ENCODE measurements at regions not wholly inside any gene's neighbourhood (a gene's known extent, or its start where the extent isn't known, plus 50 kb on each side); places are given as distances from the start of the nearest gene placed in this dataset.

- Histone ChIP-seq H3K4me2 (ENCODE audit: insufficient read depth, low read length) (no peak overlapping the region), H3K4me3 (no peak overlapping the region), H3K27me3 (ENCODE audit: control insufficient read depth in 2 of 2, insufficient read depth in 2 of 2, low read length in 2 of 2) (no peaks in the 10 kb centered on the region), H3K9ac (ENCODE audit: insufficient read depth in 1 of 2, low read depth in 2 of 2, low read length in 2 of 2) (no peak overlapping the region), H3K36me3 (ENCODE audit: control insufficient read depth, insufficient read depth, low read length) (no peaks in the 10 kb centered on the region), H3K4me1 (replicated peaks in 1 of 2; ENCODE audit: control insufficient read depth in 2 of 2, insufficient read depth in 2 of 2, low read length in 2 of 2) (no peaks in the 10 kb centered on the region), H4K20me1 (replicated peaks; ENCODE audit: control insufficient read depth, insufficient read depth, low read length) (no peaks in the 10 kb centered on the region), H2AFZ (ENCODE audit: low read depth, low read length) (no peak overlapping the region), H3K9me1 (ENCODE audit: control insufficient read depth, insufficient read depth, low read length) (no peaks in the 10 kb centered on the region), H3K79me2 (ENCODE audit: control insufficient read depth, insufficient read depth, low read length) (no peaks in the 10 kb centered on the region), H3K27ac (ENCODE audit: extremely low read depth, low read depth, low read length) (no peak overlapping the region), H3K9me3 (replicated peaks; ENCODE audit: control insufficient read depth, insufficient read depth, low read depth, low read length) (no peaks in the 10 kb centered on the region)
- ATAC-seq: no peak
- BruUV-seq (replicated peaks): no TSS peak
- in situ Hi-C loops (cut with MboI): no loop called here
- no peak for FAIRE-seq
- ChIA-PET CTCF (ENCODE audit: low intra/inter-chr PET ratio) (no interaction called here), POLR2A (no interaction called here)
- no peak for DNase-seq (ENCODE audit: extremely low read depth in 1 of 4, low spot score in 3 of 4)
- TF ChIP-seq MCM2 (IDR thresholded peaks at IDR 0.05; ENCODE audit: low read depth): no peak
- TF ChIP-seq TCF15 (CRISPR knock-in tag; IDR thresholded peaks at IDR 0.05): no peak
- no peak for TF ChIP-seq ZNF696 (CRISPR knock-in tag; conservative IDR thresholded peaks at IDR 0.05)
- TF ChIP-seq DDX20 (tag; IDR thresholded peaks at IDR 0.05; ENCODE audit: low read depth): no peak
- no peak for TF ChIP-seq MYC (IDR thresholded peaks at IDR 0.05; ENCODE audit: low read depth, low read length)
- TF ChIP-seq MYC (CRISPR knock-in tag; IDR thresholded peaks at IDR 0.05; ENCODE audit: borderline replicate concordance, low read depth): no peak
- TF ChIP-seq BRF2 (IDR thresholded peaks at IDR 0.05; ENCODE audit: borderline replicate concordance, insufficient read depth, insufficient read length): no peak
- TF ChIP-seq KLF1 (tag; IDR thresholded peaks at IDR 0.05): no peak
- no peak for TF ChIP-seq ZNF347 (CRISPR knock-in tag; IDR thresholded peaks at IDR 0.05; ENCODE audit: low read depth)
- no peak for TF ChIP-seq COPS2 (conservative IDR thresholded peaks at IDR 0.05)
- no peak for TF ChIP-seq RNF2 (IDR thresholded peaks at IDR 0.05)
- intact Hi-C loops (cut with micrococcal nuclease): no loop called here
- WGBS (ENCODE audit: insufficient coverage, low coverage, missing lambda C conversion rate): 0% methylated on average over 2 of the region's 2 CpGs
These were observed 488.6 kb downstream of the CSNK1G3 start for GRCh38 chr5:124000538-124000937.

Data from K562 (cell line).